Astrocyte (in vitro differentiated cells and primary cell): ENCODE measurements at regions not wholly inside any gene's neighbourhood (a gene's known extent, or its start where the extent isn't known, plus 50 kb on each side); places are given as distances from the start of the nearest gene placed in this dataset.

Experiments
- DNase-seq: peaks from one replicate; pipeline ENCODE4 v3.0.0-alpha.2; 2010; ENCODE audit warnings: low read depth
- FAIRE-seq: peaks from 2 replicates; lab custom pipeline; 2011; peaks lifted over from hg19 to GRCh38; lab: Jason Lieb, UNC
- H2AFZ ChIP-seq: 2 replicates; pipeline ENCODE4 v1.6.0; 2012; ENCODE audit warnings: low read depth, low read length, inconsistent platforms
- H3K27ac ChIP-seq: 2 replicates; pipeline ENCODE4 v1.5.1; 2011; ENCODE audit warnings: low read depth, low read length, inconsistent platforms
- H3K27me3 ChIP-seq: 2 replicates; pipeline ENCODE4 v1.6.0; 2011; ENCODE audit warnings: low read length, inconsistent platforms; ENCODE audit not compliant: insufficient read depth
- H3K36me3 ChIP-seq: 2 replicates; pipeline ENCODE4 v1.5.1; 2011; ENCODE audit warnings: low read length, inconsistent platforms; ENCODE audit not compliant: insufficient read depth
- H3K4me1 ChIP-seq: 2 replicates; pipeline ENCODE4 v1.5.1; 2011; ENCODE audit warnings: low read length, inconsistent platforms; ENCODE audit not compliant: insufficient read depth
- H3K4me2 ChIP-seq: 2 replicates; pipeline ENCODE4 v1.6.0; 2012; ENCODE audit warnings: low read length, inconsistent platforms
- H3K4me3 ChIP-seq: 2 replicates; pipeline ENCODE4 v1.5.1; 2011; ENCODE audit warnings: low read depth, mild to moderate bottlenecking, low read length, inconsistent platforms; ENCODE audit not compliant: insufficient read depth
- H3K79me2 ChIP-seq: 2 replicates; pipeline ENCODE4 v1.6.0; 2012; ENCODE audit warnings: mild to moderate bottlenecking, low read length, inconsistent platforms; ENCODE audit not compliant: insufficient read depth
- H3K9ac ChIP-seq: 2 replicates; pipeline ENCODE4 v1.6.0; 2012; ENCODE audit warnings: mild to moderate bottlenecking, low read length, inconsistent platforms
- H3K9me3 ChIP-seq: 2 replicates; pipeline ENCODE4 v1.5.1; 2012; ENCODE audit warnings: low read depth, mild to moderate bottlenecking, low read length, inconsistent platforms; ENCODE audit not compliant: insufficient read depth
- H4K20me1 ChIP-seq: 2 replicates; pipeline ENCODE4 v1.6.0; 2012; ENCODE audit warnings: low read length, inconsistent platforms; ENCODE audit not compliant: insufficient read depth
- H3K27ac Mint-ChIP-seq: one replicate; pipeline ENCODE4 v1.8.0; 2021; ENCODE audit warnings: mild to moderate bottlenecking, mixed read lengths; ENCODE audit not compliant: unreplicated experiment
- H3K27me3 Mint-ChIP-seq: one replicate; pipeline ENCODE4 v1.8.0; 2021; ENCODE audit warnings: low read depth, mixed read lengths; ENCODE audit not compliant: unreplicated experiment
- H3K36me3 Mint-ChIP-seq: one replicate; pipeline ENCODE4 v1.8.0; 2021; ENCODE audit warnings: low read depth, mixed read lengths; ENCODE audit not compliant: unreplicated experiment
- H3K4me1 Mint-ChIP-seq: one replicate; pipeline ENCODE4 v1.8.0; 2021; ENCODE audit warnings: low read depth, mixed read lengths; ENCODE audit not compliant: unreplicated experiment
- H3K4me3 Mint-ChIP-seq: one replicate; pipeline ENCODE4 v1.8.0; 2021; ENCODE audit warnings: mild to moderate bottlenecking, moderate library complexity, mixed read lengths; ENCODE audit not compliant: unreplicated experiment
- H3K9me3 Mint-ChIP-seq: one replicate; pipeline ENCODE4 v1.8.0; 2021; ENCODE audit warnings: mild to moderate bottlenecking, mixed read lengths; ENCODE audit not compliant: unreplicated experiment
- CTCF ChIP-seq: IDR thresholded peaks from 2 replicates; pipeline ENCODE4 v1.5.1; 2011; ENCODE audit warnings: low read depth, mild to moderate bottlenecking, inconsistent platforms, low read length, moderate library complexity; ENCODE audit not compliant: insufficient read depth
- EZH2 ChIP-seq: IDR thresholded peaks from 2 replicates; pipeline ENCODE4 v1.6.1; 2012; ENCODE audit warnings: mild to moderate bottlenecking, low read length, inconsistent platforms; ENCODE audit not compliant: insufficient read depth

DNA sequence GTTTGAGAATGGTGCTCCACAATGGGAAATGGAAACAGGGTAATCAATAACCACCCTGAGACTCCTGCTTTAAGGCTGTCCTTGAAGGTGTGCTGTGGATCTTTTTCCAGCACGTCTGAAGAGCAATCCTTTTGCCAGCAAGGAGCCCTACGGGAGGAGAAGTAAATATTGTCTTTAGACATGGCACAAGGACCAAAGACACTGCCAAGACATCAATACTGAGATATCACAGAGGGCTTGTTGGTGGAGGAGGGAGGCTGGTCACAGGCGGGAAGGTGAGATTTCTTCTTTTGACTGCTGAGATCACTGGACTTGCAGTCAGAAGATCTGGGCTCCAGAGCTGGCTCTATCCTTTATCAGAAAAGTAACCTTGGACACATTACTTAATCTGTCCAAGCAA lies 135.0 kb upstream of the ZNF462 start:
- H3K9me3 Mint-ChIP-seq, result no peaks in the 10 kb centered on the region

DNA sequence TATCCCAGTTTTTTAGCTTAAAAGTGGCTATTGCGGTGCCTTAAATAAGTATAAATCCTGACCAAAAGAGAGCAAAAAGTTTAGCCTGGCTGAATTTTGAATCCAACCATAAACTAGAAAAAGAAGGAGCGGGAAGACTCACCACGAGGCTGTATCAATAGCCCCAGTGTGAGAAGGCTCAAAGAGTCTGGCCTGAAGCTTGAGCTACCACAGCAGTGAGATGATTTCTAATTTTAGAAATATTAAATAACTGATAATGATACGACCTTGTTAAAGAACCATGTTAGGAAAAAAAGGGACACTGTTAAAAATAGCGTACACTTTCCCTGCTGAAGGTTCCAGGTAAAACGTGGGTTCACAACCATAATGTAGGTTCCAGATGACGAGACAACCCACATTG lies 134.1 kb upstream of the ZNF462 start:
- H2AFZ ChIP-seq, result no peak overlapping the region
- H3K36me3 ChIP-seq, result no peaks in the 10 kb centered on the region
- DNase-seq, result no peak
- no peaks in the 10 kb centered on the region for H4K20me1 ChIP-seq
- H3K79me2 ChIP-seq, result no peaks in the 10 kb centered on the region
- no peak overlapping the region for H3K4me2 ChIP-seq
- no peak overlapping the region for H3K4me3 ChIP-seq
- no peaks in the 10 kb centered on the region for H3K9me3 ChIP-seq
- Mint-ChIP-seq H3K27ac (no peak overlapping the region), H3K36me3 (no peaks in the 10 kb centered on the region), H3K4me1 (peaks cover 12% of the 10 kb centered on the region), H3K27me3 (no peaks in the 10 kb centered on the region), H3K9me3 (no peaks in the 10 kb centered on the region), H3K4me3 (no peak overlapping the region)
- no peaks in the 10 kb centered on the region for H3K27me3 ChIP-seq
- no peaks in the 10 kb centered on the region for H3K4me1 ChIP-seq
- no peak overlapping the region for H3K27ac ChIP-seq
- H3K9ac ChIP-seq, result no peak overlapping the region
- FAIRE-seq, result no peak
- no peak for TF ChIP-seq CTCF
- no peak for TF ChIP-seq EZH2

More for the DNA sequence above, 135.0 kb upstream of the ZNF462 start:
- no peaks in the 10 kb centered on the region for H3K27me3 ChIP-seq
- Mint-ChIP-seq H3K4me3 (no peak overlapping the region), H3K27me3 (no peaks in the 10 kb centered on the region), H3K27ac (no peak overlapping the region), H3K4me1 (peaks cover 12% of the 10 kb centered on the region), H3K36me3 (no peaks in the 10 kb centered on the region)
- FAIRE-seq (no peak), DNase-seq (no peak)
- no peaks in the 10 kb centered on the region for H3K79me2 ChIP-seq
- H3K4me3 ChIP-seq, result no peak overlapping the region
- no peak overlapping the region for H3K9ac ChIP-seq
- H3K4me2 ChIP-seq, result no peak overlapping the region
- no peak overlapping the region for H3K27ac ChIP-seq
- no peaks in the 10 kb centered on the region for H3K4me1 ChIP-seq
- H4K20me1 ChIP-seq, result no peaks in the 10 kb centered on the region
- no peaks in the 10 kb centered on the region for H3K9me3 ChIP-seq
- TF ChIP-seq CTCF (no peak), EZH2 (no peak)
- no peak overlapping the region for H2AFZ ChIP-seq
- no peaks in the 10 kb centered on the region for H3K36me3 ChIP-seq

DNA sequence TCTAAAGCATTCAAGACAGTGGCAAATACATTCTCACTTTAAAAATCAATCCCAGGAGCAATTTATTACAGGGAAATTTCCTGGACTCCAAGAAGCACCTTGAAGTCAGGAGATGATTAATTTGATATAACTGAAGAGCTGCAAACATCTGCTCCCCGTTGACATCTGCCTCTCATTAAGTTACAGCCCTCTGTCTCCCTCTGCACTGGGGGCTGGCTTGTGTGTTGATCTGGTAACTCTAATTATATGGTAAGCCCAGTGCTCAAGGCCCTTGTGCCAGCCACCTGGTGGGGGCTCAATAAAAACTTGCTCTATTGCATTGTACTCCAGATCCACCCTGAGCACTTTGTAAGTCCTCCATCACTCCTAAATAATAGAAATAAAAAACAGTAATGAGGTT lies 131.1 kb upstream of the ZNF462 start:
- H3K36me3 Mint-ChIP-seq, result no peaks in the 10 kb centered on the region
- Histone ChIP-seq H3K27me3 (no peaks in the 10 kb centered on the region), H3K4me1 (no peaks in the 10 kb centered on the region), H4K20me1 (no peaks in the 10 kb centered on the region), H3K79me2 (no peaks in the 10 kb centered on the region), H3K9ac (no peak overlapping the region), H3K9me3 (no peaks in the 10 kb centered on the region), H3K27ac (no peak overlapping the region), H3K4me3 (no peak overlapping the region), H2AFZ (no peak overlapping the region), H3K36me3 (no peaks in the 10 kb centered on the region), H3K4me2 (no peak overlapping the region)
- no peak overlapping the region for H3K27ac Mint-ChIP-seq
- TF ChIP-seq CTCF (no peak), EZH2 (no peak)
- DNase-seq (no peak), FAIRE-seq (no peak)
- no peak overlapping the region for H3K4me3 Mint-ChIP-seq
- peaks cover 4% of the 10 kb centered on the region for H3K9me3 Mint-ChIP-seq
- H3K27me3 Mint-ChIP-seq, result no peaks in the 10 kb centered on the region
- H3K4me1 Mint-ChIP-seq, result no peaks in the 10 kb centered on the region
